ENCODE measurements at regions not wholly inside any gene's neighbourhood (a gene's known extent, or its start where the extent isn't known, plus 50 kb on each side); places are given as distances from the start of the nearest gene placed in this dataset.

DNA sequence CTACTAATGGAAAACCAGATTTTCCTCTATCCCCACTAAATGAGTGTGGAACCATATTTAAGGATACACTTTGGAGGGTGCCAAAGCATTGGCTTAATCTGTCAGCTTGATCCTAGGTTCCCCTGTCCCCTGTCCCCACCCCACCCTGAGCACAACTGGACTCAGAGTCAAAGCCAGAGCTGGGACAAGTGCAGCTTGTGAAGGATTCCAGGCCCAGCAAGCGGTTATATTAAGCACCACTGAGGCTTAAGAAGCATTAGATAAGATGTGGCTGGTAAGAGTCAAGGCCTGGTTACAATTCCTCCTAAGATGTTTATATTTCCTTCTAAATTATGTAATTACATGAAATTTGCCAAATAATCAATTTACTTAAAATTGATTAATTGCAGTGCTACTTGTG lies 350.0 kb upstream of the GATB start:
- no peaks in the 10 kb centered on the region for H3K9me3 ChIP-seq (ENCODE audit: low read depth, low read length)
- no peaks in the 10 kb centered on the region for H3K27me3 ChIP-seq (ENCODE audit: insufficient read depth, low read length)
- peaks cover 31% of the 10 kb centered on the region for H3K4me1 ChIP-seq (ENCODE audit: insufficient read depth, low read length)
- H3K4me3 ChIP-seq (ENCODE audit: low read length), result no peak overlapping the region

DNA sequence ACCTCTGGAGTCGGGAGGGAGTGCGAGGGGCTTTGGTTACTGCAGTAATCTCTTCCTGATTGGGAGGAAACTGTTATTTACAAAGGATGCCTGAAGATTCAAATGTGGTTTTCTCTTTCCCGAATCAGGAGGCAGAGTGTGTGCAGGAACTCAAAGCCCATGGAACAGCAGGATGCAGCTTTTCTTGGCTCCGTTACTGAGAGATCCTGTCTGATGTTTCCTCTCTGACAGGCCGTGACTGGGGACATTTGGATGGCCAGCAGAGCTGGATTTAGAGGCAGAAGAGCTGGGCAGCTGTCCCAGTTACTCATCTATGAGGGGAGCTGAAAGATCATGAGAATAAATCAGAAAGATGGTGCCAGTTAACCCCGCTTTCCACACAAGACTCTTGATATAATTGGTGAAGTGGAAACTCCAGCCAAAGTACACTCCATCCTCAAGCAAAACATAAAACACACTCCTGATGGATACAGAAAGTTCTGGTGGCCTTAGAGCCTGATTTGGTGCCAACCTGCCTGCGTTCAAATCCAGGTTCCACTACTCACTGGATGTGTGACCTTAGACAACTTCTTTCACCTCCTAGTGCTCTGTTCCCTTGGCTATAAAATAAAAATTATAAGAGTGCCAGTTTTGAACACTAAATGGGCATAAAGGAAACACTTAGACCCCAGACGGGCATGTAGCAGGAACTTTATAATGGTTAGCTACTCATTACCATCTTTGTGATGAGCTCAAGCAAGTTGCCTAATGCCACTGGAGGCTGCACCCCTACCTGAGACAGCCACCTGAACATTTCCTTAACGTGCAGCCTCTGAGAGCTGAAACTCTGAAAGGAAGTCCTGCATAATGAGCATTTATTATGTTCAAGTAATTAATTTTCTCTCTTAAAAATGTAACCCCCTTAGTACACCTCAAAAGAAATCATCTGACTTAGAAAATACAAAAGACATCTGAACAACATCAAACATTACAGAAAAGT lies 349.0 kb upstream of the GATB start:
- Histone ChIP-seq H3K9me3 (ENCODE audit: low read depth, low read length) (no peaks in the 10 kb centered on the region), H3K4me3 (ENCODE audit: low read length) (no peak overlapping the region), H3K27me3 (ENCODE audit: insufficient read depth, low read length) (no peaks in the 10 kb centered on the region), H3K4me1 (ENCODE audit: insufficient read depth, low read length) (peaks cover 26% of the 10 kb centered on the region)

GRCh38 chr4:152107736-152108500 lies 347.1 kb upstream of the GATB start:
- H3K4me3 ChIP-seq (ENCODE audit: low read length), result no peak overlapping the region
- H3K9me3 ChIP-seq (ENCODE audit: low read depth, low read length), result no peaks in the 10 kb centered on the region
- H3K4me1 ChIP-seq (ENCODE audit: insufficient read depth, low read length), result peaks cover 38% of the 10 kb centered on the region
- no peaks in the 10 kb centered on the region for H3K27me3 ChIP-seq (ENCODE audit: insufficient read depth, low read length)

DNA sequence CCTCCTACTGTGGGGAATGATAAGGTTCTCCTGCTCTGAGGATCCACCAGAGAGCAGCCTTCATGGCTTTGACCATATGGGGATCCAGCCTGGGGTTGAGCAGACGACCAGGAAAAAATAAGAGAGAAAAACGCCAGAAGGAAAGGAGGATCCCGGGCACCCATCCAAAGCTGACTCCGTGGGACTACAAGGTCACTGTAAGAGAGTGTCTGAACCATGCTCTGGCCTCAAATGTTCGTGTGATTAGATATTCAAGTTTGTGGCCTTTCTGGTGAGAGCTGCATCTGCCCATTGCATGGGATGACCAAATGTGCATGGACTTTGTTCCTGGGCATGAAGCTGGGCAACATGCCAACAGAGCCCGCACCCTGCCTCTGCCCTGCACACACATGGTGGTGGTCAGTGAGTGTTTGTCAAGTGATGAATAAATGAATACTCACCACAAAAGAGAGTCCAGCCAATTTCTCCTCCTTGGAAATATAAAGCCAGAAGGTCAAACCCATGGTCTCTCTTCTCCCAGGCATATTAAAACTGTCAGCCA lies 346.0 kb upstream of the GATB start:
- no peaks in the 10 kb centered on the region for H3K9me3 ChIP-seq (ENCODE audit: low read depth, low read length)
- no peak overlapping the region for H3K4me3 ChIP-seq (ENCODE audit: low read length)
- H3K27me3 ChIP-seq (ENCODE audit: insufficient read depth, low read length), result no peaks in the 10 kb centered on the region
- peaks cover 38% of the 10 kb centered on the region for H3K4me1 ChIP-seq (ENCODE audit: insufficient read depth, low read length)

DNA sequence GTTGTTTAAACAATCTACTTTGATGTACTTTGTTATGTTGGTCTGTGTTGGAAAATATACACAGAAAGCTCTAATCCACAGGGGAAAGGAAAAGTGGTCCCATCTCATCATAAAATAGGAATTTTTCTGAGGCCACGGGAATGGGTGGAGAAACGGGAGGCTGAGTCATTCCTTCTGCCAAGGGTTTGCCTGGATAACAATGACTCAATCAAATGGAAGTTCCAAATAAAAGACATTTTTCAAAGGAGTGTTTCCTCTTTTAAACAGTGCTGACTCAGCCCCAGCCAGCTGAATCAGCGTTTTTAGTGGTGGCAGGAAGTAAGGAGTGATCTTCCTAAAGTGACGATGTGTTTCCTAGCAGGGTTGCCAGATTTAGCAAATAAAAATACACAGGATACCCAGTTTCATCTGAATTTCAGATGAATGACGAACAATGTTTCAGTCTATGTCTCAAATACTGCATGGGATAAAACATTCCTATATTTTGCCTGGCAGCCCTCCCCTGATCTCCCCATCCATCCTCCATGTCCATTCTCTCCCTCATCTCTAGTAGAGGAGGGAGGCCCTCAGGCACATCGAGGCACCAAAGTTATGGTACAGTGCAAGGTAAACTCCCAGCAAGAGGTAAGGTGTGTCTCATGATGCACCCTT lies 345.4 kb upstream of the GATB start:
- Histone ChIP-seq H3K27me3 (ENCODE audit: insufficient read depth, low read length) (no peaks in the 10 kb centered on the region), H3K9me3 (ENCODE audit: low read depth, low read length) (no peaks in the 10 kb centered on the region), H3K4me3 (ENCODE audit: low read length) (no peak overlapping the region), H3K4me1 (ENCODE audit: insufficient read depth, low read length) (peaks cover 44% of the 10 kb centered on the region)

- no peaks in the 10 kb centered on the region for H3K27me3 ChIP-seq (ENCODE audit: insufficient read depth, low read length)
- no peaks in the 10 kb centered on the region for H3K9me3 ChIP-seq (ENCODE audit: low read depth, low read length)
- peaks cover 57% of the 10 kb centered on the region for H3K4me1 ChIP-seq (ENCODE audit: insufficient read depth, low read length)
- no peak overlapping the region for H3K4me3 ChIP-seq (ENCODE audit: low read length)
Observed at GRCh38 chr4:152104901-152105357, 344.1 kb upstream of the GATB start.

GRCh38 chr4:152104356-152104755 lies 343.5 kb upstream of the GATB start:
- no peaks in the 10 kb centered on the region for H3K9me3 ChIP-seq (ENCODE audit: low read depth, low read length)
- no peaks in the 10 kb centered on the region for H3K27me3 ChIP-seq (ENCODE audit: insufficient read depth, low read length)
- no peak overlapping the region for H3K4me3 ChIP-seq (ENCODE audit: low read length)
- H3K4me1 ChIP-seq (ENCODE audit: insufficient read depth, low read length), result peaks cover 63% of the 10 kb centered on the region

GRCh38 chr4:152103181-152103901 lies 342.5 kb upstream of the GATB start:
- Histone ChIP-seq H3K27me3 (ENCODE audit: insufficient read depth, low read length) (no peaks in the 10 kb centered on the region), H3K4me3 (ENCODE audit: low read length) (no peak overlapping the region), H3K4me1 (ENCODE audit: insufficient read depth, low read length) (peaks cover 72% of the 10 kb centered on the region), H3K9me3 (ENCODE audit: low read depth, low read length) (no peaks in the 10 kb centered on the region)

DNA sequence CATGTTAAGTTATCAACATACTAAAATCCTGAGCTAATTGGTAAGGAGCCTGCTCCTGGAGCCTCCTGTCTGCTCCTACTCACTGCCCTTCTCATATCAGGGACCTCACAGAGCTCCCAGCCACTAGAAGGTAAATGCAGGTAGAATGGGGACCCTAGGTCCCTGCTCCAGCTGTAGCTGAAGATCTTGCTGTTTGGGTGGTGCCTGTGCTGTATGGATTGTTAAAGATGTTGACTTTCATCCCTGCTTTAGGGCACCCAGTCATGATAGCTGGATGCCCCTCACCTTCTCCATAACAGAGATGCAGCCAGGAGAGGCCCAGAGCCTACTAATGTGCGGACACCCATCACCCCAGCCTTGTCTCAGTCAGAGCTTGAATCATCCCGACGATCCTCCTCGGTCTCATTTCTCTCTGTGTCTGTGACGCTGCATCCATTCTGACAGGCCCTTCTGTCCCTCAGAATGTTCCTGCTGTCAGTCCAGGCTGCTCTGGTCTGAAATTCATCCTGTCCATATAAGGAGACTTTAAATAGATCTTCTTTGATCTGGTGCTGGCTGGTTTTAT lies 341.7 kb upstream of the GATB start:
- H3K27me3 ChIP-seq (ENCODE audit: insufficient read depth, low read length), result no peaks in the 10 kb centered on the region
- H3K9me3 ChIP-seq (ENCODE audit: low read depth, low read length), result no peaks in the 10 kb centered on the region
- peaks cover 79% of the 10 kb centered on the region for H3K4me1 ChIP-seq (ENCODE audit: insufficient read depth, low read length)
- no peak overlapping the region for H3K4me3 ChIP-seq (ENCODE audit: low read length)

DNA sequence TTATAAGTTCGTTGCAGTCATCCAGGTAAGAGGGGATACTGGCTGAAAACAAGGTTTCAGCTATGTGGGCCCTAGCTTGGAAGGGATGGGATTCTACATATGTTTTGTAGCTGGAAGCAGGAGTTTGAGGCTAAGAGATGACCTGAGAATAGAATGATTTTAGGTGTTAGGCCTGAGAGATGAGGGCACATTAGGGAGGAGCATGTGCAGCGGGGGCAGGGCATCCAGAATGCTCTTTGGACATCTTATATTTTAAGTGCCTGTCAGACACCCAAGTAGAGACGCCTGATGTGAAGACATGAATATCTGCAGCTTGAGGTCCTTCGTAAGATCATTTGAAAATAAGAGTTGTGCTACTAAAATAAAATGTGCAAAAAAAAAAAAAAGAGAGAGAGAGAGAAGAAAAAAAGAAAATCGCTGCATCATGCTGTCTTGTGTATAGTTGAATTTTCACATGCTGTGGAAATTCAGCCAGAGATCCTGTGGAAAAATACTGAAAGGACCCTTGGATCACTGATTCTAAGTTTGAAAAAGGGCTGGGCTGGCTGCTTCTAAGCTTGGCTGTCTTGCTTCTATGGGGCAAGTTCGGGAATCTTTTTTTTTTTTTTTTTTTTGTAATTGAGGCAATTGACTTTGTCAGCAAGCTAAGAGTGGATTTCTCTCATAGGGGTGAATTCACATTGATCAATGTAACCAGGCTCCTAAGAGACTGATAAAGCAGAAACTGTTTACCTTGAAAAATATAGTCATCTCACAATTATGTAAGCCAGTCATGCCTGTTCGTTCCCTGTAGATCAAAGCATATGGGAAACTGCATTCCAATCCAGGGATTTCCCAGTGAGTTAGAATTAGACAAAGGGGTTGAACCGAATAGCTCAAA lies 341.0 kb upstream of the GATB start:
- Histone ChIP-seq H3K4me3 (ENCODE audit: low read length) (peak overlapping the region; percentile 10), H3K27me3 (ENCODE audit: insufficient read depth, low read length) (no peaks in the 10 kb centered on the region), H3K9me3 (ENCODE audit: low read depth, low read length) (no peaks in the 10 kb centered on the region), H3K4me1 (ENCODE audit: insufficient read depth, low read length) (peaks cover 84% of the 10 kb centered on the region)

DNA sequence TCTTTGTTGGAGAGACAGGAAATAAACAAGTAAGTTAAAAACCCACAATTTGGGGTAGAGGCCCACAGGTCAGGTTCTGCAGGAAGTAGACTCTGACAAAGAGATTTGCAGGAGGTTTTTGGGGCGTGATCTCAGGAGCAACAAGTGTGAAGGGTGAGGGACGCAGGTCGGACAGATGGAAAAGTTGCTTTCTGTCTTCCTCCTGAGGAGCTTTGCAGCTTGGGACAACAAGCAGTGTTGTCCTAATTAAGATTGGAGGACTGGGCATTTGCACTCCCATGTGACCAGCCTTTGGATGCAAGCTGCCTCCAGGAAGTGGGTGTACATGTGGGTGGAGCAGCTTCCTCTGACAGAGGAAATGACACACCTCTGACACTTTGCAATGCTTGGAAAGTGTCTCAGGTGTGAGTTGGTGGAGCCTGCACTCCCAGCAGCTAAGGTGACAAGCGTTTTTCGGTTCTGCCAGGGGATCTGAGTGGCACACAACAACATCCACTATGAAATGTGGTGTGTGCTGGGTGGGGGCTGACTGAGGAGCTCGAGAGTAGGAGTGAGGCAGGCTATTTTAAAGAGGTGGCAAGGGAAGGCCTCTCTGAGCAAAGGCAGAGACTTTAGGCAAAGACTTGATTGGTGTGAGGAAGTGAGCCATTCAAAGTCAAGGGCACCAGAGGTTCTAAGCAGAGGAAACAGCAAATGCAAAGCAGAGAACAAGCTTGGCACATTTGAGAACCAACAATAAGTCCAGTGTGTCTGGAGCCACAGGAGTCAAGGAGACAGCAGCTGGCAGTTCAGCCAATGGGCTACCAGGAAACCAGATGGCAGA lies 339.8 kb upstream of the GATB start:
- no peaks in the 10 kb centered on the region for H3K27me3 ChIP-seq (ENCODE audit: insufficient read depth, low read length)
- no peaks in the 10 kb centered on the region for H3K9me3 ChIP-seq (ENCODE audit: low read depth, low read length)
- H3K4me3 ChIP-seq (ENCODE audit: low read length), result peak overlapping the region; percentile 10
- H3K4me1 ChIP-seq (ENCODE audit: insufficient read depth, low read length), result peaks cover 75% of the 10 kb centered on the region

DNA sequence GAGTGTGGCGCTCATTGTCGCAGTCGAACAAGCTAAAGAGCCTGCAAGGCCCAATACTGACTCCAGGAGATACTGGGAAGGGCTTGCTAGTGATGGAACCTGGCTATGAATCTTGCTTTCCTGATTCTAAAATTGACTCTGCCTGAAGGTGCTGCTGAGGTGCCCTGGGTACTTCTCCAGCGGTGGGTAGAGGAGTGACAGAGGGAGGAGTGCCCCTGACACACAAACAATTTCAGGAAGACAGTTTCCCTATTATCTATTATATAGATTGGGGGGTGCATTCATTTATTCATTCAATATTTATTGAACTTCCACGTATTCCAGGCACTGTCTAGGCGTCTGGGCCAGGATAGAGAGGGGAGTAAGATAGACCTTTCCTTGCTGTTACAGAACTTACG lies 339.2 kb upstream of the GATB start:
- peaks cover 73% of the 10 kb centered on the region for H3K4me1 ChIP-seq (ENCODE audit: insufficient read depth, low read length)
- H3K4me3 ChIP-seq (ENCODE audit: low read length), result no peak overlapping the region
- H3K27me3 ChIP-seq (ENCODE audit: insufficient read depth, low read length), result no peaks in the 10 kb centered on the region

DNA sequence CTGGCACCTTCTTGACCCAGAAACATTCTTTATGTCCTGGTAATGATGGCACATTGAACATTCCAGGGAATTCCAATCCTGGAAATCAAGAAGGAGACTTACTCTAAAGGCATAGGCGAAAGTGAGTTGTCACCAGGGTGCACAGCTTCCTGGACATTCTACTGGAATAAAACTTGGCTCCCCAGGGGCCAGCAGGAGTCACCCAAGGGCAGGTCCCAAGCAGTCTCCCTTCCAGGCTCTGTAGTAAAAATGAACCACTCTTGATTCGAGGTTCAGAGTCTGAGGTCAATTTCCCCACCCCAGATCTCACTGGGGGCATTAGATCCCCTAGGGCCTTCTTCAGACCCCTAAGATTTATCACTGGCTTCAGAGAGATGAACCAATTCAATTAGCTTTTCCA lies 338.7 kb upstream of the GATB start:
- Histone ChIP-seq H3K9me3 (ENCODE audit: low read depth, low read length) (no peaks in the 10 kb centered on the region), H3K27me3 (ENCODE audit: insufficient read depth, low read length) (no peaks in the 10 kb centered on the region), H3K4me1 (ENCODE audit: insufficient read depth, low read length) (peaks cover 69% of the 10 kb centered on the region), H3K4me3 (ENCODE audit: low read length) (no peak overlapping the region)

More for the DNA sequence above, 339.2 kb upstream of the GATB start:
- no peaks in the 10 kb centered on the region for H3K9me3 ChIP-seq (ENCODE audit: low read depth, low read length)

All from mononuclear cell (primary cell).